Natural killer cell (primary cell): ENCODE measurements at regions not wholly inside any gene's neighbourhood (a gene's known extent, or its start where the extent isn't known, plus 50 kb on each side); places are given as distances from the start of the nearest gene placed in this dataset.

Source experiments
- ATAC-seq, 3 donors: fragments of 150-1000 bp in 2 of 3; fragments of 200-7000 bp in 1 of 3; cut with Tn5 transposase; 1 replicate in 1 of 3; 2 replicates in 2 of 3; pipeline ENCODE4 v1.10.0; 2021; ENCODE audit warnings: mild to moderate bottlenecking in 2 of 3, moderate library complexity in 2 of 3
- DNase-seq, 2 donors: peaks; one replicate each; pipeline versions ENCODE4 v3.0.0 to v3.0.0-alpha.2; 2013 to 2021; ENCODE audit warnings: mixed read lengths in 1 of 2
- H3K27ac ChIP-seq: one replicate; pipeline ENCODE4 v1.5.1; 2013; ENCODE audit warnings: mild to moderate bottlenecking, low read length
- H3K27me3 ChIP-seq: one replicate; pipeline ENCODE4 v1.6.1; 2013; ENCODE audit warnings: low read length; ENCODE audit not compliant: control insufficient read depth, insufficient read depth
- H3K36me3 ChIP-seq: one replicate; pipeline ENCODE4 v1.6.1; 2013; ENCODE audit warnings: low read length; ENCODE audit not compliant: control insufficient read depth, insufficient read depth
- H3K4me1 ChIP-seq: one replicate; pipeline ENCODE4 v1.6.1; 2013; ENCODE audit warnings: low read length; ENCODE audit not compliant: control insufficient read depth, insufficient read depth
- H3K4me3 ChIP-seq: one replicate; pipeline ENCODE4 v1.5.1; 2013; ENCODE audit warnings: low read length
- H3K9me3 ChIP-seq: one replicate; pipeline ENCODE4 v1.6.1; 2013; ENCODE audit warnings: low read length; ENCODE audit not compliant: control insufficient read depth, insufficient read depth
- H3K27ac Mint-ChIP-seq, 2 donors: one replicate each; pipeline ENCODE4 v1.8.0; 2022; ENCODE audit warnings: mild to moderate bottlenecking in 2 of 2, mixed read lengths in 2 of 2, moderate library complexity in 1 of 2
- H3K27me3 Mint-ChIP-seq, 2 donors: one replicate each; pipeline ENCODE4 v1.8.0; 2022; ENCODE audit warnings: low read depth in 2 of 2, mixed read lengths in 2 of 2
- H3K36me3 Mint-ChIP-seq: one replicate; pipeline ENCODE4 v1.8.0; 2022; ENCODE audit warnings: mixed read lengths
- H3K4me1 Mint-ChIP-seq, 2 donors: one replicate each; pipeline ENCODE4 v1.8.0; 2022; ENCODE audit warnings: mixed read lengths in 2 of 2
- H3K4me3 Mint-ChIP-seq: one replicate; pipeline ENCODE4 v1.8.0; 2022; ENCODE audit warnings: mild to moderate bottlenecking, moderate library complexity, mixed read lengths
- H3K9me3 Mint-ChIP-seq, 2 donors: one replicate each; pipeline ENCODE4 v1.8.0; 2022; ENCODE audit warnings: mixed read lengths in 2 of 2
- WGBS: methylation state at CpG from one replicate; pipeline ENCODE4 v1.1.7; 2013; ENCODE audit warnings: missing lambda C conversion rate; ENCODE audit not compliant: insufficient coverage; 5-methylcytosine and 5-hydroxymethylcytosine counted together
- intact Hi-C: fragments of 100-400 bp; cut with micrococcal nuclease; formaldehyde crosslinking; loops from one replicate; pipeline ENCODE4 v1.14.2; 2022
- TF ChIP-seq, protein P1 (sequence below): fragments of 200-600 bp; IDR thresholded peaks from one replicate; pipeline ENCODE4 v1.8.0; 2022; ENCODE audit warnings: antibody characterized with exemption

DNA sequence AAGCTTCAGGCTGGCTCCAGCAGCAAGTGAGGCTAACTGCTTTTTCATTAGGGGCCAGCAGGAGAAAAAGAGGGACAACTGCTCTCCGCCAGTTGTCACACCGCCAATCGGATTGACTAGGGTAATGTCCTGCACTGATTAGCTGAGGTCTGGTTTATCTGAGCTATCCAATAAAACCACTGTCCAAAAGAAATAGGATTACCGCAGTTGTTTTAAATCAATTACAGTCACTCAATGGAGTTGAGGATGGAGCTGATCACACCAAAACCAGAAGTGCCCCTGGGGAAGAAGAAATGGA, 351.4 kb upstream of the NPVF start:
- Mint-ChIP-seq H3K36me3 (no peaks in the 10 kb centered on the region), H3K9me3 (no peaks in the 10 kb centered on the region), H3K27ac (no peak overlapping the region), H3K27me3 (peaks cover under 1 to 4% of the 10 kb centered on the region in 2 donors), H3K4me3 (no peak overlapping the region), H3K4me1 (no peaks in the 10 kb centered on the region)
- TF ChIP-seq, protein P1, sequence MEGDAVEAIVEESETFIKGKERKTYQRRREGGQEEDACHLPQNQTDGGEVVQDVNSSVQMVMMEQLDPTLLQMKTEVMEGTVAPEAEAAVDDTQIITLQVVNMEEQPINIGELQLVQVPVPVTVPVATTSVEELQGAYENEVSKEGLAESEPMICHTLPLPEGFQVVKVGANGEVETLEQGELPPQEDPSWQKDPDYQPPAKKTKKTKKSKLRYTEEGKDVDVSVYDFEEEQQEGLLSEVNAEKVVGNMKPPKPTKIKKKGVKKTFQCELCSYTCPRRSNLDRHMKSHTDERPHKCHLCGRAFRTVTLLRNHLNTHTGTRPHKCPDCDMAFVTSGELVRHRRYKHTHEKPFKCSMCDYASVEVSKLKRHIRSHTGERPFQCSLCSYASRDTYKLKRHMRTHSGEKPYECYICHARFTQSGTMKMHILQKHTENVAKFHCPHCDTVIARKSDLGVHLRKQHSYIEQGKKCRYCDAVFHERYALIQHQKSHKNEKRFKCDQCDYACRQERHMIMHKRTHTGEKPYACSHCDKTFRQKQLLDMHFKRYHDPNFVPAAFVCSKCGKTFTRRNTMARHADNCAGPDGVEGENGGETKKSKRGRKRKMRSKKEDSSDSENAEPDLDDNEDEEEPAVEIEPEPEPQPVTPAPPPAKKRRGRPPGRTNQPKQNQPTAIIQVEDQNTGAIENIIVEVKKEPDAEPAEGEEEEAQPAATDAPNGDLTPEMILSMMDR: no peak
- Histone ChIP-seq H3K4me3 (no peak overlapping the region), H3K9me3 (no peaks in the 10 kb centered on the region), H3K36me3 (no peaks in the 10 kb centered on the region), H3K4me1 (no peaks in the 10 kb centered on the region), H3K27me3 (no peaks in the 10 kb centered on the region), H3K27ac (no peak overlapping the region)
- ATAC-seq: no peak
- DNase-seq: no peak
- WGBS: 100% methylated on average over 3 of the region's 4 CpGs
- intact Hi-C loops: no loop called here

DNA sequence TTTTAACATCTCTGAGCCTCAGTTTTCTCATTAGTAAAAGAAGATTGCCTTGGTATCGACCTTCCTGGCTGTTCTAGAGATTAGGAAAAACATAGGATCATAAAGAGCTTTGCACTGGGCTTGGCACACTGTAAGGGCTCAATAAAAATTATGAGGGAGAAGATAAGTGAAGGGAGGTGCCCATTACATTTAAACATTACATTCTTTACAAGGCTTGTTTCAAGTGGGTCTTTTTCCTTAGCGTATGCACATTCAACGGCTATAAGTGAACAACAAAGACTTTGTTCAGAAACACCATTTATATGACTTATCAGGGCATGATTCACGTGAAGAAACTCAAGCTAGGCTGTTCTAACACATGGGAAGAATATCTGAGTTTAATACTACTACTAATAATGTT, 351.9 kb upstream of the NPVF start:
- H3K4me1 Mint-ChIP-seq: no peaks in the 10 kb centered on the region
- no peak overlapping the region for H3K4me3 ChIP-seq
- TF ChIP-seq, protein P1: no peak
- H3K9me3 Mint-ChIP-seq: no peaks in the 10 kb centered on the region
- no peaks in the 10 kb centered on the region for H3K27me3 ChIP-seq
- H3K9me3 ChIP-seq: no peaks in the 10 kb centered on the region
- WGBS: 74% methylated on average over 3 of the region's 4 CpGs
- no peak overlapping the region for H3K27ac Mint-ChIP-seq
- no peaks in the 10 kb centered on the region for H3K36me3 Mint-ChIP-seq
- H3K27me3 Mint-ChIP-seq: peaks cover 0 to 4% of the 10 kb centered on the region in 2 donors
- no peaks in the 10 kb centered on the region for H3K4me1 ChIP-seq
- no peak overlapping the region for H3K27ac ChIP-seq
- intact Hi-C loops: no loop called here
- H3K36me3 ChIP-seq: no peaks in the 10 kb centered on the region
- DNase-seq (no peak), ATAC-seq (no peak)
- no peak overlapping the region for H3K4me3 Mint-ChIP-seq

DNA sequence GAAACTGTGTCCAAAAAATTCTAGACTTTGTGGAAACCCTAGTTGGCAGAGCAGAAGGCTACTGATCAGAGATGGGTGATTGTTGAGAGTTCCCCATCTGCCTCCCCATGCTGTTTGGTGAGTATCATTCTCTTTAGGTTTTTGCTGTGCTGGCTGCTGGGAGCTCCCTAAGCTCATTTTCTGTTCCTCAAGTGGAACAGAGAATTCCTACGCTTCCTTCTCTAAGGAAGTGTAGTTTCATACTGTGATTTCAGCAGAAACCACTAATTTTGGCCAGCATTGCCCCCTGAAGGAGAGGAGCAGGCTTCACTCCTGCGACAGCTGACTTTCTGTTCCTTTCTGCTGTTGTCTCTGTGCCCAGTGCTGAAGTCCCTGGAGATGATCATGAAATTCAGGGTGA, 355.3 kb upstream of the NPVF start:
- Mint-ChIP-seq H3K9me3 (no peaks in the 10 kb centered on the region), H3K36me3 (no peaks in the 10 kb centered on the region), H3K27ac (no peak overlapping the region), H3K27me3 (peaks cover 0 to 14% of the 10 kb centered on the region in 2 donors), H3K4me1 (no peaks in the 10 kb centered on the region), H3K4me3 (no peak overlapping the region)
- H3K4me3 ChIP-seq: no peak overlapping the region
- H3K27ac ChIP-seq: no peak overlapping the region
- no peaks in the 10 kb centered on the region for H3K4me1 ChIP-seq
- no peaks in the 10 kb centered on the region for H3K27me3 ChIP-seq
- no peak for ATAC-seq
- H3K36me3 ChIP-seq: no peaks in the 10 kb centered on the region
- TF ChIP-seq, protein P1: no peak
- no peak for DNase-seq
- no peaks in the 10 kb centered on the region for H3K9me3 ChIP-seq
- intact Hi-C loops: no loop called here
- WGBS: 76% methylated on average over 2 of the region's 2 CpGs

DNA sequence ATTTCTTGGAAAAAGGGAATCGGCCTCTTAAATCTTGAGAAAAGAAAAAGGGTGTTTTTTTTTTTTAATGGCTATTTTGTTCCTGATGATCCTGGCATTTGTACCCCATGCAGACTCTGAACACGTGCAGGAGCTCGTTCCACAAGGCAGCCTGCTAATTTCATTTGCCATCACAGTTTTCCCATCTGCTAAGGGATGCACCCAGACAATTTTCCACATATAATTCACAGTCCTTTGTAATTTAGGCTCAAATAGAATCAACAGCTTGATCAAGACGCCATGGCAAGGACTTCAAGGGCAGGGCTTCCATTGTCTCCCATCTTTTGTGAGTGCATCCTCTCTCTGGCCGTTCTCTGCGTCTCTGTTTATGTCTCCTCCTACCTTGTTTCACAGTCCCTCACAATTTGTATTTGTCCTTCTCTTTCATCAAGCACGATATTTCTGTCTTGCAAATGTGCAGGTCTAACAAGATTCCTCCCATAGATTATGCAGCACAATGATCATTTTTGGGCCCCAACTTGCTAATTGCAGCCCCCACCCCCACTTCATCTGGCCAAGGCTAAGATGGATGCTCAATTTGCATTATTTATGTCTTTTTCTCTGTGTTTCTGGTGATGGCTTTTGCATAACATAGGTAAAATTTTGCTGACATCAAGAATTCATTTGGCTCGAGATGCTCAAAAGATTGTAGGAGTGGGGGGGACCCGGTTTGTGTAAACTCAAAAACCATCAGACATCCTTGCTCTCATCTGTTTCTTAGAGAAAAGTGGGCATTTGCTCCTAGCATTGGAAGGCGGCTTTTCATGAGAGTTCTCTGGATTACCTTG, 356.0 kb upstream of the NPVF start:
- peaks cover 0 to 21% of the 10 kb centered on the region in 2 donors for H3K27me3 Mint-ChIP-seq
- no peak overlapping the region for H3K27ac ChIP-seq
- TF ChIP-seq, protein P1: no peak

More for the DNA sequence above, 356.0 kb upstream of the NPVF start:
- H3K27me3 ChIP-seq: no peaks in the 10 kb centered on the region
- no peaks in the 10 kb centered on the region for H3K9me3 Mint-ChIP-seq
- 79% methylated on average over 10 of the region's 10 CpGs for WGBS
- no peak for ATAC-seq
- no peaks in the 10 kb centered on the region for H3K4me1 Mint-ChIP-seq
- intact Hi-C loops: no loop called here
- no peak overlapping the region for H3K27ac Mint-ChIP-seq
- no peaks in the 10 kb centered on the region for H3K9me3 ChIP-seq
- no peaks in the 10 kb centered on the region for H3K36me3 ChIP-seq
- H3K4me3 ChIP-seq: no peak overlapping the region
- DNase-seq: no peak
- H3K4me1 ChIP-seq: no peaks in the 10 kb centered on the region
- no peaks in the 10 kb centered on the region for H3K36me3 Mint-ChIP-seq
- no peak overlapping the region for H3K4me3 Mint-ChIP-seq
